ENCODE measurements at regions not wholly inside any gene's neighbourhood (a gene's known extent, or its start where the extent isn't known, plus 50 kb on each side); places are given as distances from the start of the nearest gene placed in this dataset.

DNA sequence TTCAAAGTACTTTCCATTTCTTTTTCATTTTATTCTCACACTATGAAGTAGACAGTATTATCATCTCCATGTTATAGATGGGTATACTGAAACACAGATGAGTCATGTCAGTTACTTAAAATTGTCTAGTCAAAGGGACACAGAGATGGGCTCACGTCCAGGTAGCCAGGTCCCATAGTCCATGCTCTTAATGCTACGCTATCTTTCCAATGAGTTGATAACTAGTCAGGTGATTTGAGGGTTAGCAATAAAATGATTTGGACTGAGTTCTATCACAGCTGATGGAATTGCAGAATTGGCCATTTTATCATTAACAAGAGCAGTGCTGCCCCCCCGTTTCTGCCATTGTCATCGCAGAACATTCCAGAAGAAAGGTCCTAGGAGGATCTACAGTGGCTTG, 318.9 kb downstream of the DLEU7 start:
- H3K9me3 ChIP-seq (ENCODE audit: insufficient read depth, low read depth) = no peaks in the 10 kb centered on the region
- intact Hi-C loops (cut with micrococcal nuclease; ENCODE audit: unreplicated experiment) = no loop called here
- BruUV-seq (replicated peaks) = no TSS peak
- H3K79me2 ChIP-seq (ENCODE audit: low read depth) = no peaks in the 10 kb centered on the region
- H3K4me1 ChIP-seq (replicated peaks; ENCODE audit: insufficient read depth) = 0 out of 2 replicates have a peak, but pooled peaks cover 9% of the 10 kb centered on the region
- no peaks in the 10 kb centered on the region for H3K9me2 ChIP-seq (ENCODE audit: insufficient read depth)
- no peak overlapping the region for H2AFZ ChIP-seq
- H3K4me2 ChIP-seq = no peak overlapping the region
- CTCF ChIA-PET = no interaction called here
- no peaks in the 10 kb centered on the region for H3F3A ChIP-seq (ENCODE audit: insufficient read depth, low read depth)
- POLR2A ChIA-PET (ENCODE audit: unreplicated experiment) = no interaction called here
- TF ChIP-seq EZH2 (IDR thresholded peaks at IDR 0.05; ENCODE audit: low read depth) (no peak), CTCF (conservative IDR thresholded peaks at IDR 0.05) (no peak)
- no peaks in the 10 kb centered on the region for H4K20me1 ChIP-seq (ENCODE audit: insufficient read depth)
- no peaks in the 10 kb centered on the region for H3K27me3 ChIP-seq (ENCODE audit: insufficient read depth, low read depth)
- H3K27ac ChIP-seq = no peak overlapping the region
- no peak overlapping the region for H3K4me3 ChIP-seq
- no peak for DNase-seq
- H3K36me3 ChIP-seq (ENCODE audit: low read depth) = no peaks in the 10 kb centered on the region

GRCh38 chr13:50526661-50527071, 316.8 kb downstream of the DLEU7 start:
- Histone ChIP-seq H3K4me1 (replicated peaks; ENCODE audit: insufficient read depth) (0 out of 2 replicates have a peak, but pooled peaks cover 5% of the 10 kb centered on the region), H3K4me2 (no peak overlapping the region), H2AFZ (no peak overlapping the region), H3K79me2 (ENCODE audit: low read depth) (no peaks in the 10 kb centered on the region), H3F3A (ENCODE audit: insufficient read depth, low read depth) (no peaks in the 10 kb centered on the region; the same call in 1 of the 2 replicates), H3K9me2 (ENCODE audit: insufficient read depth) (no peaks in the 10 kb centered on the region), H4K20me1 (ENCODE audit: insufficient read depth) (no peaks in the 10 kb centered on the region), H3K27ac (no peak overlapping the region), H3K9me3 (ENCODE audit: insufficient read depth, low read depth) (no peaks in the 10 kb centered on the region), H3K27me3 (ENCODE audit: insufficient read depth, low read depth) (no peaks in the 10 kb centered on the region), H3K4me3 (no peak overlapping the region), H3K36me3 (ENCODE audit: low read depth) (no peaks in the 10 kb centered on the region)
- TF ChIP-seq CTCF (conservative IDR thresholded peaks at IDR 0.05) (no peak), EZH2 (IDR thresholded peaks at IDR 0.05; ENCODE audit: low read depth) (no peak)
- CTCF ChIA-PET = no interaction called here
- no TSS peak for BruUV-seq (replicated peaks)
- POLR2A ChIA-PET (ENCODE audit: unreplicated experiment) = no interaction called here
- intact Hi-C loops (cut with micrococcal nuclease; ENCODE audit: unreplicated experiment) = no loop called here
- no peak for DNase-seq

GRCh38 chr13:50527188-50527587, 316.3 kb downstream of the DLEU7 start:
- intact Hi-C loops (cut with micrococcal nuclease; ENCODE audit: unreplicated experiment) = no loop called here
- H2AFZ ChIP-seq = no peak overlapping the region

More at GRCh38 chr13:50527188-50527587, 316.3 kb downstream of the DLEU7 start:
- Histone ChIP-seq H3K27ac (no peak overlapping the region), H3K4me3 (no peak overlapping the region), H3K79me2 (ENCODE audit: low read depth) (no peaks in the 10 kb centered on the region), H3K4me2 (no peak overlapping the region), H3F3A (ENCODE audit: insufficient read depth, low read depth) (no peaks in the 10 kb centered on the region; the same call in 1 of the 2 replicates), H3K36me3 (ENCODE audit: low read depth) (no peaks in the 10 kb centered on the region), H4K20me1 (ENCODE audit: insufficient read depth) (no peaks in the 10 kb centered on the region), H3K27me3 (ENCODE audit: insufficient read depth, low read depth) (no peaks in the 10 kb centered on the region), H3K9me2 (ENCODE audit: insufficient read depth) (no peaks in the 10 kb centered on the region), H3K9me3 (ENCODE audit: insufficient read depth, low read depth) (no peaks in the 10 kb centered on the region), H3K4me1 (replicated peaks; ENCODE audit: insufficient read depth) (no peaks in the 10 kb centered on the region)
- TF ChIP-seq EZH2 (IDR thresholded peaks at IDR 0.05; ENCODE audit: low read depth) (no peak), CTCF (conservative IDR thresholded peaks at IDR 0.05) (no peak)
- ChIA-PET POLR2A (ENCODE audit: unreplicated experiment) (no interaction called here), CTCF (no interaction called here)
- no TSS peak for BruUV-seq (replicated peaks)
- DNase-seq = no peak

Measured in PC-9 (cell line).